ENCODE measurements at regions not wholly inside any gene's neighbourhood (a gene's known extent, or its start where the extent isn't known, plus 50 kb on each side); places are given as distances from the start of the nearest gene placed in this dataset.

- Histone ChIP-seq H3K9me3 (ENCODE audit: low read length) (no peaks in the 10 kb centered on the region), H2AFZ (ENCODE audit: low read length) (no peak overlapping the region), H3K36me3 (ENCODE audit: insufficient read depth, low read length) (no peaks in the 10 kb centered on the region), H4K20me1 (ENCODE audit: insufficient read depth, low read length) (no peaks in the 10 kb centered on the region), H3K27ac (ENCODE audit: low read depth, low read length, poor library complexity, severe bottlenecking) (no peak overlapping the region), H3K4me1 (ENCODE audit: insufficient read depth, low read length, poor library complexity, severe bottlenecking) (no peaks in the 10 kb centered on the region), H3K9me2 (ENCODE audit: insufficient read depth, low read length) (no peaks in the 10 kb centered on the region), H3K79me2 (ENCODE audit: insufficient read depth, low read depth, low read length) (no peaks in the 10 kb centered on the region), H3K4me2 (ENCODE audit: low read length) (no peak overlapping the region), H3K4me3 (ENCODE audit: low read depth, low read length, poor library complexity, severe bottlenecking) (no peak overlapping the region)
- DNase-seq (ENCODE audit: low spot score): no peak
- intact Hi-C loops (cut with micrococcal nuclease; ENCODE audit: unreplicated experiment): no loop called here
- TF ChIP-seq CTCF (conservative IDR thresholded peaks at IDR 0.05; ENCODE audit: low read length): no peak
- TF ChIP-seq EZH2phosphoT487 (IDR thresholded peaks at IDR 0.05; ENCODE audit: borderline replicate concordance, low read depth, low read length): no peak
- POLR2A ChIA-PET: interaction anchor here (0.9 kb wide), 1 partner anchor 19 kb away, joined by 3 read pairs; no protein-coding TSS in a partner anchor
- CTCF ChIA-PET (ENCODE audit: unreplicated experiment): no interaction called here
- BruUV-seq (replicated peaks): no TSS peak
Measured at GRCh38 chr5:102089883-102090282, 206.2 kb downstream of the SLCO4C1 start.

- TF ChIP-seq CTCF (conservative IDR thresholded peaks at IDR 0.05; ENCODE audit: low read length) (no peak), EZH2phosphoT487 (IDR thresholded peaks at IDR 0.05; ENCODE audit: borderline replicate concordance, low read depth, low read length) (no peak)
- CTCF ChIA-PET (ENCODE audit: unreplicated experiment): no interaction called here
Measured at GRCh38 chr5:102087906-102088305, 208.2 kb downstream of the SLCO4C1 start.

GRCh38 chr5:102080288-102080687 is 215.8 kb downstream of the SLCO4C1 start:
- Histone ChIP-seq H3K4me2 (ENCODE audit: low read length) (no peak overlapping the region), H3K9me2 (ENCODE audit: insufficient read depth, low read length) (no peaks in the 10 kb centered on the region), H3K4me3 (ENCODE audit: low read depth, low read length, poor library complexity, severe bottlenecking) (no peak overlapping the region), H3K9me3 (ENCODE audit: low read length) (no peaks in the 10 kb centered on the region), H3K36me3 (ENCODE audit: insufficient read depth, low read length) (no peaks in the 10 kb centered on the region), H3K27ac (ENCODE audit: low read depth, low read length, poor library complexity, severe bottlenecking) (no peak overlapping the region), H4K20me1 (ENCODE audit: insufficient read depth, low read length) (no peaks in the 10 kb centered on the region), H2AFZ (ENCODE audit: low read length) (no peak overlapping the region), H3K4me1 (ENCODE audit: insufficient read depth, low read length, poor library complexity, severe bottlenecking) (no peaks in the 10 kb centered on the region), H3K79me2 (ENCODE audit: insufficient read depth, low read depth, low read length) (no peaks in the 10 kb centered on the region)
- no peak for TF ChIP-seq CTCF (conservative IDR thresholded peaks at IDR 0.05; ENCODE audit: low read length)
- no peak for TF ChIP-seq EZH2phosphoT487 (IDR thresholded peaks at IDR 0.05; ENCODE audit: borderline replicate concordance, low read depth, low read length)
- intact Hi-C loops (cut with micrococcal nuclease; ENCODE audit: unreplicated experiment): no loop called here
- no TSS peak for BruUV-seq (replicated peaks)
- DNase-seq (ENCODE audit: low spot score): no peak
- CTCF ChIA-PET (ENCODE audit: unreplicated experiment): no interaction called here
- POLR2A ChIA-PET: no interaction called here

More at GRCh38 chr5:102087906-102088305, 208.2 kb downstream of the SLCO4C1 start:
- Histone ChIP-seq H3K9me3 (ENCODE audit: low read length) (no peaks in the 10 kb centered on the region), H3K27ac (ENCODE audit: low read depth, low read length, poor library complexity, severe bottlenecking) (no peak overlapping the region), H2AFZ (ENCODE audit: low read length) (no peak overlapping the region), H4K20me1 (ENCODE audit: insufficient read depth, low read length) (no peaks in the 10 kb centered on the region), H3K4me2 (ENCODE audit: low read length) (no peak overlapping the region), H3K9me2 (ENCODE audit: insufficient read depth, low read length) (no peaks in the 10 kb centered on the region), H3K36me3 (ENCODE audit: insufficient read depth, low read length) (no peaks in the 10 kb centered on the region), H3K4me1 (ENCODE audit: insufficient read depth, low read length, poor library complexity, severe bottlenecking) (no peaks in the 10 kb centered on the region), H3K4me3 (ENCODE audit: low read depth, low read length, poor library complexity, severe bottlenecking) (no peak overlapping the region), H3K79me2 (ENCODE audit: insufficient read depth, low read depth, low read length) (no peaks in the 10 kb centered on the region)
- DNase-seq (ENCODE audit: low spot score): no peak
- intact Hi-C loops (cut with micrococcal nuclease; ENCODE audit: unreplicated experiment): no loop called here
- POLR2A ChIA-PET: no interaction called here
- no TSS peak for BruUV-seq (replicated peaks)

Measured in OCI-LY7 (cell line).